GM20000 (cell line): ENCODE measurements at regions not wholly inside any gene's neighbourhood (a gene's known extent, or its start where the extent isn't known, plus 50 kb on each side); places are given as distances from the start of the nearest gene placed in this dataset.

Experiments
- DNase-seq: peaks from one replicate; pipeline ENCODE4 v3.0.0; 2012; ENCODE audit warnings: low spot score
- CTCF ChIP-seq: IDR thresholded peaks from 2 replicates; pipeline ENCODE4 v1.5.1; 2012; ENCODE audit warnings: mild to moderate bottlenecking, control low read depth; ENCODE audit errors: extremely low read depth, missing control alignments

- DNase-seq, result no peak
Observed at GRCh38 chr15:39290711-39291435, 290.0 kb upstream of the THBS1 start.

GRCh38 chr15:39291690-39292089 lies 289.2 kb upstream of the THBS1 start:
- no peak for TF ChIP-seq CTCF
- DNase-seq, result no peak

More at GRCh38 chr15:39290711-39291435, 290.0 kb upstream of the THBS1 start:
- TF ChIP-seq CTCF, result no peak

GRCh38 chr15:39296955-39297354 lies 283.9 kb upstream of the THBS1 start:
- no peak for DNase-seq
- TF ChIP-seq CTCF, result no peak

GRCh38 chr15:39298271-39298962 lies 282.5 kb upstream of the THBS1 start:
- no peak for DNase-seq
- no peak for TF ChIP-seq CTCF

- no peak for DNase-seq
Observed at GRCh38 chr15:39299486-39300267, 281.2 kb upstream of the THBS1 start.

GRCh38 chr15:39300451-39301153 lies 280.3 kb upstream of the THBS1 start:
- DNase-seq, result no peak
- TF ChIP-seq CTCF, result no peak

More at GRCh38 chr15:39299486-39300267, 281.2 kb upstream of the THBS1 start:
- no peak for TF ChIP-seq CTCF
